DMS 273 (cell line): ENCODE measurements at regions not wholly inside any gene's neighbourhood (a gene's known extent, or its start where the extent isn't known, plus 50 kb on each side); places are given as distances from the start of the nearest gene placed in this dataset.

Source experiments
- DNase-seq: peaks from one replicate; lab custom pipeline; 2025; ENCODE audit not compliant: unreplicated experiment; lab: John Stamatoyannopoulos, UW

DNA sequence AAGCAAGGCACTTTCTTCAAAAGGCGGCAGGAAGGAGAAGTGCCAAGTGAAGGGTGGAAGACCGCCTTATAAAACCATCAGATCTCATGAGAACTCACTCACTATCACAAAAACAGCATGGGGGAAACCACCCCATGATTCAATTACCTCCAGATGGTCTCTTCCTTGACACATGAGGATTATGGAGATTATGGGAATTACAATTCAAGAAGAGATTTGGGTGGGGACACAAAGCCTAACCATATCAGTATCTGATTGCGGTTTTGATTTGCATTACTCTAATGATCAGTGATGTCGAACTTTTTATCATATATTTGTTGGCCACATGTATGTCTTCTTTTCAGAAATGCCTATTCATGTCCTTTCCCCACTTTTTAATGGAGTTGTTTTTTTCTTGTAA, 549.3 kb upstream of the IL12A start:
- DNase-seq: no peak

DNA sequence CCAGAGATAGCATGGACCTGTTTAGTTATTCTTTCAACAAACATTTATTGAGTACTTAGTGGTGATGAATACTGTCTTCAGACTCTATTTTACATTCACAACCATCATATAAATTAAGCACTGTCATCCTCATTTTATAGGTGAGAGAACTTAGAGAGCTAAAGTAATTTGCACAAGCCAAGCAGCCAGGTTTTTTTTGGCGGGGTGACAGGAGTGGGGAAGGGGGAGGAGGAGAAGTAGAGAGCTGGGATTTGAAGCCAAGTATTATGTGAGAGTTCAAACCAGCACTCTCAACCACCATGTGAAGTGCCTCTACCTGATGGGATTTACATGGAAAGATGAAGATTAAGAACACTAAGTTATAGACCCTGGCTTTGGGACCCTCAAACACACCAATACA, 547.4 kb upstream of the IL12A start:
- no peak for DNase-seq

DNA sequence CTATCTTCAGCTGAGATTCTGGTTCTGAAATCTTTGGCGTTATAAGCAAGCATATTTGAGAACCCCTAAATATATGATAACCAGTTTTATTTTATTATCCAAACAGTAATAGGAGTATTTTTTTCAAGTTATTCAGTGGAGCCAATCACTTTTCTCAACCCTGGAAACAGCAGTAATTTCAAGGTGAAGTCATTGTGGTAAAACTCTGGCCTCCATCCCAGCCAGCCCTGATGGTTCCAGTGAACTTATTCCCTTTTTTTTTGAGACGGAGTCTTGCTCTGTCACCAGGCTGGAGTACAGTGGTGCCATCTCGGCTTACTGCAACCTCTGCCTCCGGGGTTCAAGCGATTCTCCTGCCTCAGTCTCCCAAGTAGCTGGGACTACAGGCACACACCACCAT, 545.4 kb upstream of the IL12A start:
- DNase-seq: no peak

GRCh38 chr3:159447841-159448240, 540.8 kb upstream of the IL12A start:
- DNase-seq: no peak

DNA sequence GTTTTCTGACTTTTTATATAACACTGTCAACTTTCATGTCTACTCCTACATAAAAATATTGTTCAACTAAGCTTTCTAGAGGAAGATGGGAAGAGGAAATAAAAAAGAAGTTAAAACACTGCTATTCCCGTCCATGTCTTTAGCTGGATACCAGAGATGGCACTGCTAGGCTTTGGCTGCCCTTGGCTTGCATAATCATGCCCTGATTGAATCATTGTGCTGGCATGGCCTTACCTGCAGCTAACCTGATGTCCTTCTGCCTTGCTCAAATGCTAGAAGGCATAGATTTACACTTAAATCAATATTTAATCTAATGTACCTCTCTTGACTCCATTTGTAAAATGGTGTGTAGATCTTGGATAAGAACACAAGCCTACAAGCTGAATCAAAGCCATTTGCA, 539.7 kb upstream of the IL12A start:
- no peak for DNase-seq

- no peak for DNase-seq
These were observed 537.6 kb upstream of the IL12A start for GRCh38 chr3:159451067-159451466.

DNA sequence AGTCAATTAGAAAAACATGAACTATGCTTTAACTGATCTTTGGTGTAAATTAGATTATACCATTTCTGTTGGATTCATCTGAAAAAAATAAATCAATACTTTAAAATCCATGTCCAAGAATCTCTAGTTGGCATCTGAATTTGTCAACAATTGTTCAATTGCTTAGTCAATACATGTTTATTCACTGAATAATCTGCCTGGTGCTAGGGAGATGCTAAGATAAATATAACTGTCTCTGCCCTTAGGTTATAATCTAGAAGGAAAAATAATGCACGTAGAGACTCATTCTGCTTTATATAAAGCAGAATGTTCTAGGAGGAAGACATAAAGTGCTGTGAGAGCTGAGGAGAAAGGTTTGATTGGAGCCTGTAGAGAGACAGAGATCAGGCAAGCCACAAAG, 537.2 kb upstream of the IL12A start:
- DNase-seq: no peak

DNA sequence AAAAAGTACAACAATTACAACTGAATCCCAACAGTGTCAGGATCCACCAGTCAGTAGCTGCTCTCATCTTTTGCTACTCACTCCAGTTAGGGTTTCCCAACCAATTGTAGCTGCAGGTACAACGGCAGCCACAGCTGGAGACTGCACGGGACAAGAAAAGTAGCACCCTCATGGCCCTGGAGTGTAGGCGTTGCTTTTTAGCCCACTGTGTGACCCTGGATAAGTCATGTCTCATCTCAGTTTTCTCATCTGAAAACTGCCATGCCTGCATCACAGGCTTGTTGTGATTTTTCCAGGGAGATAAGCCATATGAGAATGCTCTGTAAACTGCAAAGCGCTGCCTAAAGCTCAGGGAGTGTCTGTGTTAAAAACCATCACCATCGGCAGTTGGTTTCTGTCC, 535.6 kb upstream of the IL12A start:
- DNase-seq: no peak

- no peak for DNase-seq
These were observed 534.7 kb upstream of the IL12A start for GRCh38 chr3:159453945-159454344.

DNA sequence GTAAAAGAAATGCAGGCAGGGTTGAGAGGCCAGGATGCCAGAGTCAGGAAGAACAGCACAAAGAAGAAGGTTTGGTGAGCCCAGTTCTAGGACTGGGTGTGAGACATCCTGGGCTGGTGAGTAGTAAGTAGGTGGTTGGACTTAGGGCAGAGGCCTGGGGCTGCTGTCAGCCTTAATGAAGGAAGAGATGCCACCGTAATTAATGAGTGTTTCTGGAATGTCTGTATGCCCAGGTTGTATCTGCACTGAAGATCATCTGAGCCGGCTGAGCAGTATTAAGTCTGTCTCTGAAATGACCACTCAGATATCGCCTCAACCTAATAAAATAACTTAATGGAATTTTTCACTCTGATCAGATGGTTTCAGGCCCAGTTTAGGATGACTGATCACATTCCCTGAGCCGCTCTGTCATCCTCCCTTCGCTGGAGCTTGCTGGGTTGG, 532.9 kb upstream of the IL12A start:
- DNase-seq: no peak

DNA sequence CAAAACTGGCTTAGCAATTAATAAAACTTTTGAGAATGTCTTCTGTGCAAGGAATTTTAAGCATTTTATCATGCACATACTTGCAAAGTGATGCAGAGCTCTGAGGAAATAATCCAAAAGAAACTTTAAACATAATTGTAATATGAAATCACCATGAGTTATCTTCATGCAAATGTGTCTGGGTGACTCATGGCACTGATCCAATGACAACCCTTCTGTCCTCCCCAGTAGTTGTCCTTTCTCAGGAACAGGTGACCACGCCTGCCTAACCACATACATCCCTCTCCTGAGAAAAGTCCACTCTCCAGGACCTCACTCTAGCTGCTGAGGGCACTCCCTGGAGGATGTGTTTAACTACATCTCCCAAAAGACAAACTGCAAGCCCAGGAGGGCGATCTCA, 530.6 kb upstream of the IL12A start:
- DNase-seq: peak; percentile 24

- no peak for DNase-seq
These were observed 529.7 kb upstream of the IL12A start for GRCh38 chr3:159458982-159459381.

DNA sequence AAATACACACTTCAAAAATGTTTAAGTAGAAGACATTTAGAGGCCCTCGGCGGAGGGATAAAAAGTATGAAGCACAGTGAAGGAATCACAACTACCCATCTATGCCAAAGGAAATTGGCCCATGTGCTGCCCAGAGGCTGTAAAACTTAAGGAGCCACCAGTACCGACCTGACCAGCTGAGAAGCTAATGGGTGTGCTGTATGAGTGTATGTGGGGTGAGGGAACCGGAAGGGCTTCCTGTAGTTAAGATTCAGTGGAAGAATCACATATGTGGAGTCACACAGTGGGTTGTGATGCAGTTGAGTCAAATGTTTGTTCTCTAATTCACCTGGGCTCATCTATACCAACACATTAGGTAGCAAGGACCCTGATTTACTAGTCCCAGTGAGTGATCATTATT, 516.0 kb upstream of the IL12A start:
- no peak for DNase-seq

DNA sequence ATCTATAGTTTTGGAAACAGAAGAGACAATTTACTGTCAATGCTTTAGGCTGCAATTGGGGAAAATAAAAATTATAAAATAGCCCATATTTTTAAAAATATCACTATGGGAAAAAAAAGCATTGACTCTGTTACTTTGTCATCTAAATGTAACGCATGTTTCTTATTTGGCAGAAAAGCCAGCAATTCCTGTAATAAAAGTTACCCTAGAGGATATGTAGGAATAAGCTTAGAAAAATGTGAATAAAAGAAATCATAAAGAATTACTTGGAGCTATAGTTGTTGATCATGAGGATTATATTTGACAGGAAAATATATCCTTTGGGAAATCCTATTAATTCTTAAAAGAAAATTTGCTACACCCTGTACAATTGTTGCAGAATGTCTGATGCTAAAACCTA, 515.4 kb upstream of the IL12A start:
- no peak for DNase-seq

GRCh38 chr3:159480046-159480445, 508.6 kb upstream of the IL12A start:
- no peak for DNase-seq

DNA sequence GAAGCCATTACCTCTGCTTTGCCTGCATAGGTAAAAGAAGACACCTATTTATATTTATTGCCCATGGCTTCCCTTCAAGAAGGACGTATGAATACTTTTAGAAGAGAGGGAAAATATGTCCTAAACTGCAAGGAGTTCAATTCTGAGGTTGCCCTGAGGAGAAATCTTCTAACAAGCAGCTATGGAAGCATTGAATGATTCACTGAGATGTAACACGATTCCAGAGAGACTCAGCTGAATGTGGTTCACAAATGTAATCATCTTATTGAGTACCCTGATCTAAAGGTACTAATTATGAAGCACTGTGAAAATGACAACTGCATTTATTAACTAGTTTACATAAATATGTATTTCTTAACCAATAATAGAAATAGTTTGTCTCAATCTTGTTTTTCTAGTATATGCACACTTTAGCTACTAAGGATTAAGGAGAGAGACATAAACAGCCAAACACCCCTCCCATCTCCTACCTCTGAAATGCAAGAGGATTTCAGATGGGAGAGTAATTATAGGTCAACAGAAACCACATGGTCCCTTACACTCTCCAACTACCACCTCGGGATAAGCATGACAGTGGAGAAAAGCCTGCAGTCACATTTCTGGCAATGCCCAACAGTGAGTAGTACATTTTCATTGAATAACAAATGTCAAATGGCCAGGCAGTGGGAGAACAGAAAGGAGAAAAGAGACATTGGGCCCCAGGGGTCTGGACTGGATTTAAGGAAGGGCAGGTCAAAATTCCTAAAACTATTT, 506.2 kb upstream of the IL12A start:
- no peak for DNase-seq

GRCh38 chr3:159482994-159483367, 505.7 kb upstream of the IL12A start:
- DNase-seq: no peak

DNA sequence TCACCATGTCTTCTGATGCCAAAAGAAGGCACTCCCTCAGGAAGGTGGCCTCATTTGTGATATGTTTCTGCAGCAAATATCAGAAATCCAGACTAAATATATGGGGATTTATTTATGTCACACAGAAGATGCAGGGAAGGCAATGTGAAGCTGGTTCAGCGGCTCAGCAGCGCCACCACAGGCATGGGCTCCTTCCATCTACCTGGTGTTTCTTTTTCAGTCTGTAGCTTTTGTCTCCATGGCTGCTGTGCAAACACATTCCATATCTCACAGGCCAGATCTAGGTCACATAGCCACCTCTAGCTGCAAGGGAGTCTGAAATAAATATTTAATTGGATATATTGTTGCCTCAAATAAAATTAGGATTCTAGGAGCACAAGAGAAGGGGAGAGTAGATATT, 502.1 kb upstream of the IL12A start:
- DNase-seq: peak; percentile 19

- no peak for DNase-seq
These were observed 501.3 kb upstream of the IL12A start for GRCh38 chr3:159487304-159487703.

DNA sequence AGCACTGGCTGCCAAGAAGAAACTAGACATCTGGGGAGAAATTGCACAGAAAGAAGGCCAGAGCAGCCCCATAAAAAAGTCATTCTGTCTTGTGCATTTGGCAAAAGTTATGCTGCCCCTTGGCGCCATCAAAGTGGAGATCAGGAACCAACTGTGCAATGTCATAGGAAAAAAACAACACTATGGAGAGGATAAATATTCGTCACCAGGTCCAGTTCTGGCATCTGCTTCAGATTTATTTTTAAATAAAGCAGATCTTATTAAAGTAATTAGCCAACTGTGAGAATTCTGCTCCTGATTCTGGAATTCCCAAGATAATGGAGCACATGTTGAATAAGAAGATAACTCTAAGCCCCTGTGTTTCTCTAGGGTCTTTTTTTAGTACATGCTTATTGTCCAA, 500.0 kb upstream of the IL12A start:
- DNase-seq: peak; percentile 86

GRCh38 chr3:159497361-159497760, 491.3 kb upstream of the IL12A start:
- no peak for DNase-seq

GRCh38 chr3:159499031-159499793, 489.4 kb upstream of the IL12A start:
- DNase-seq: no peak

GRCh38 chr3:159501029-159501428, 487.6 kb upstream of the IL12A start:
- DNase-seq: no peak
